ENCODE measurements at regions not wholly inside any gene's neighbourhood (a gene's known extent, or its start where the extent isn't known, plus 50 kb on each side); places are given as distances from the start of the nearest gene placed in this dataset.
A peak's percentile ranks its signal among the peaks of the same experiment; 100 is the strongest.

- TF ChIP-seq CREM (IDR thresholded peaks at IDR 0.05; ENCODE audit: low read depth) (peak; percentile 39; the same call in 1 of the 2 replicates), TCF7 (IDR thresholded peaks at IDR 0.05; ENCODE audit: borderline replicate concordance) (0 out of 2 replicates have a peak, but pooled peaks have one; percentile 3), ATF7 (IDR thresholded peaks at IDR 0.05; ENCODE audit: low read depth) (peak; percentile 98), BHLHE40 (IDR thresholded peaks at IDR 0.05; ENCODE audit: borderline replicate concordance in 1 of 2, low read depth in 2 of 2, low read length in 1 of 2) (peak; percentile 92; a peak in 3 of 4 replicates)
These were observed 296.1 kb downstream of the PTPRC start (continued) for GRCh38 chr1:198934901-198935305.

- no peak for FAIRE-seq
- no peaks in the 10 kb centered on the region for H3K36me3 ChIP-seq (ENCODE audit: control insufficient read depth in 2 of 2, insufficient read depth in 2 of 2, low read length in 1 of 2)
- no peaks in the 10 kb centered on the region; the same call in 2 of the 3 replicates for H3K9me3 ChIP-seq (replicated peaks; ENCODE audit: control insufficient read depth, insufficient read depth, low read length)
- H3K27me3 ChIP-seq (replicated peaks in 1 of 2; ENCODE audit: control insufficient read depth in 2 of 2, insufficient read depth in 2 of 2, low read length in 1 of 2) = no peaks in the 10 kb centered on the region
- ATAC-seq = peak; percentile 47
- BruUV-seq (replicated peaks) = no TSS peak
- H3K79me2 ChIP-seq (ENCODE audit: control insufficient read depth, insufficient read depth, low read length) = peaks cover 64% of the 10 kb centered on the region
- ChIA-PET CTCF (interaction anchor here (0.5 to 6.8 kb wide), 10 partner anchors 12 to 308 kb away, joined by 3 to 41 read pairs (median 4); no protein-coding TSS in a partner anchor), RAD21 (ENCODE audit: unreplicated experiment) (interaction anchor here (0.6 to 6.7 kb wide), 29 partner anchors 8 to 338 kb away, joined by 3 to 85 read pairs (median 9); no protein-coding TSS in a partner anchor), SMC1A (ENCODE audit: uncharacterized antibody, unreplicated experiment) (interaction anchor here (0.7 to 4.7 kb wide), 30 partner anchors 7 to 338 kb away, joined by 3 to 49 read pairs (median 5); no protein-coding TSS in a partner anchor), POLR2A (interaction anchor here (0.5 to 6.0 kb wide), 7 partner anchors 10 to 234 kb away, joined by 3 to 37 read pairs (median 4); no protein-coding TSS in a partner anchor)
- H3K9ac ChIP-seq (ENCODE audit: control insufficient read depth, insufficient read depth, low read length) = peak overlapping the region; percentile 57; the same call in 1 of the 2 replicates
- peak overlapping the region; percentile 29 for H3K27ac ChIP-seq (ENCODE audit: control insufficient read depth, insufficient read depth)
- H2AFZ ChIP-seq (ENCODE audit: control insufficient read depth, low read depth, low read length) = peak overlapping the region; percentile 49
- H3K4me2 ChIP-seq (ENCODE audit: control insufficient read depth, insufficient read depth) = peak overlapping the region; percentile 70
- H3K4me1 ChIP-seq (ENCODE audit: control insufficient read depth, insufficient read depth, low read length) = no peaks in the 10 kb centered on the region; the same call in 1 of the 2 replicates
- intact Hi-C loops (cut with micrococcal nuclease; ENCODE audit: unreplicated experiment) (loop anchor here (1.0 to 10.0 kb wide), 6 partner anchors 62 to 307 kb away; no protein-coding TSS in a partner anchor), in situ Hi-C loops (cut with MboI) (loop anchor here (5.0 kb wide), 1 partner anchor 237 kb away; no protein-coding TSS in a partner anchor)
- peak overlapping the region; percentile 62 for H3K4me3 ChIP-seq
- H4K20me1 ChIP-seq (ENCODE audit: control insufficient read depth, insufficient read depth) = no peaks in the 10 kb centered on the region
- peak; percentile 58 for DNase-seq (ENCODE audit: low read depth, low spot score)
- 35% methylated on average over 9 of the region's 9 CpGs for WGBS (ENCODE audit: insufficient coverage, insufficient replicate concordance, low lambda C conversion rate, missing lambda C conversion rate)
- TF ChIP-seq RUNX3 (IDR thresholded peaks at IDR 0.05; ENCODE audit: low read length) (peak; percentile 37; the same call in 1 of the 2 replicates), SKIL (IDR thresholded peaks at IDR 0.05; ENCODE audit: low read depth, poor library complexity, severe bottlenecking) (peak; percentile 94), SIN3A (IDR thresholded peaks at IDR 0.05; ENCODE audit: low read depth, low read length) (no peak), ETV6 (conservative IDR thresholded peaks at IDR 0.05 in 1 of 2, IDR thresholded peaks at IDR 0.05 in 1 of 2; ENCODE audit: borderline replicate concordance in 1 of 2, low read depth in 1 of 2) (no peak), USF1 (IDR thresholded peaks at IDR 0.05; ENCODE audit: borderline replicate concordance, extremely low read length, insufficient read depth, low read depth, low read length) (no peak), WRNIP1 (IDR thresholded peaks at IDR 0.05; ENCODE audit: borderline replicate concordance, low read depth, low read length) (no peak), TARDBP (IDR thresholded peaks at IDR 0.05; ENCODE audit: borderline replicate concordance) (peak; percentile 25; the same call in 1 of the 2 replicates), POLR2AphosphoS5 (IDR thresholded peaks at IDR 0.05; ENCODE audit: low read length) (peak; percentile 61; the same call in 1 of the 2 replicates), HDGF (IDR thresholded peaks at IDR 0.05) (no peak), YY1 (IDR thresholded peaks at IDR 0.05; ENCODE audit: low read depth, low read length) (no peak), IRF5 (IDR thresholded peaks at IDR 0.05; ENCODE audit: borderline replicate concordance) (no peak), RFX5 (IDR thresholded peaks at IDR 0.05; ENCODE audit: low read depth, low read length) (no peak), MTA2 (IDR thresholded peaks at IDR 0.05; ENCODE audit: low read depth) (peak; percentile 53), ZNF24 (IDR thresholded peaks at IDR 0.05) (no peak), TBL1XR1 (IDR thresholded peaks at IDR 0.05; ENCODE audit: low read depth, low read length) (no peak)
These were observed 296.6 kb downstream of the PTPRC start for GRCh38 chr1:198935306-198935921.
